OCI-M1 (cell line): ENCODE measurements at regions not wholly inside any gene's neighbourhood (a gene's known extent, or its start where the extent isn't known, plus 50 kb on each side); places are given as distances from the start of the nearest gene placed in this dataset.
"Not testable (repeated sequence)": the region's sequence is repeated elsewhere in the genome, so short reads cannot be mapped to it uniquely, and the experiment has no call there.

ENCODE experiments used
- DNase-seq: peaks from one replicate; lab custom pipeline; 2025; lab: John Stamatoyannopoulos, UW

DNA sequence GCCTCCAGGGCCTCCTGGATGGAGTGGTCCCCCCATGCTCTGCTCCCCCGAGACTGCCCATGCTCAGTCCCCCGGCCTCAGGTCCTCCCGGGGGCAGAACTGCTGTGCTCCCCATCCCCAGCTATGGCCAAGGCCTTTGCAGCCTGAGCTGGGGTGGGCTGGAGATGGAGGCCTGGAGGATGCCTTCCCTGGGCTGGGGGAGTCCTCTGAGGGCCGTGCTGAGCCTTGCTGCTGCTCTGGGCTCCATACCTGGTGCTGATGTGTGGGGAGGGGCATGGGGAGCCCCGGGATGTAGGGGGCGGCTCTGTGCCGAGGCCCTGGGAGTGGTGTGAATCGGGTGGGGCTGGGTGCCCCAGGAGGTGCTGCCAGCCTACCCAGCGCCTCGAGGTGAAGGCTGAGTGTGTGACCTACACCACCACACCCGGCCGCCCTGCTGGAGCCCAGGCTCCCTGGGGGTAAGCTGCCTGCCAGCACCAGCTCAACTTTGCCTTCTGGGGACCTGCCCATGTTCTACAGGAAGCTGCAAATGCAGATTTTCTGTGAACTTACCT lies 109.5 kb downstream of the UNCX start:
- no peak for DNase-seq

GRCh38 chr7:1343551-1343950 lies 110.9 kb downstream of the UNCX start:
- DNase-seq, result no peak

GRCh38 chr7:1344421-1344820 lies 111.7 kb downstream of the UNCX start:
- no peak for DNase-seq

GRCh38 chr7:1344981-1345701 lies 112.5 kb downstream of the UNCX start:
- no peak for DNase-seq

- no peak for DNase-seq
Measured at GRCh38 chr7:1345796-1346755, 113.2 kb downstream of the MICALL2 start.

- DNase-seq, result no peak
Measured at GRCh38 chr7:1346851-1347250, 112.4 kb downstream of the MICALL2 start.

DNA sequence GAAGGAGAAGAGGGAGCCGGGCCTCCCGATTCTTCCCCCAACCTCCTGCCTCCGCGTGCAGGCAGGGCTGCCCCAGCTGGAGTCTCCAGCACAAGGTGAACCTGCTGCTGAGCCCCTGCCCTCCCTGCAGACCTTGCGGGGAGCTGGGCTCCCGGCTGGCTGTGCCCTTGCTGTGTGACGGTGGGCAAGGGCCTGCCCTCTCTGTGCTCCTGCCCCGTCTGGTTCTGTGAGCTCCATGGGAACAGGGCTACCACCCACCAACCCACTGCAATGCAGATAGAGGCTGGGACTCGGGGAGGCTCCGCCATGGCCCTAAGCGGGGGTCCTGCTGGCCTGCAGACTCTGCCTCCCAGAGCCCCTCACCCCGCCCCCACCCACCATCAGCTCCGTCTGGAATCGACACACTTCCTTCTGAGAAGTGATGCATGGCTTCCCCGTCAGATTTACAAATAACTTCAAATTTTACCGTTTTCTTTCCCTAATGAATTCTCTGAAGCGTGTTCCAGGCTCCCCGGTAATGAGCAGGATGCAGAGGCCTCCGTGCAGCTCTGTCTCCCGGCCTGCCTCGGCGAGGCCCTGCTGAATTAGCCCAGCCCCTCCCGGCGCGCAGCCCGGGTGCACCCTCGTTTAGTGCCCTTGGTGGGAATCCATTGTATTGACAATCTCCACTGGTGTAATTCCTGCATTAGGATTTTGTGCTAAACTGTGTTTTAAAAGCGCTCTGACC lies 111.0 kb downstream of the MICALL2 start:
- no peak for DNase-seq

- no peak for DNase-seq
Measured at GRCh38 chr7:1348823-1349335, 110.4 kb downstream of the MICALL2 start.

DNA sequence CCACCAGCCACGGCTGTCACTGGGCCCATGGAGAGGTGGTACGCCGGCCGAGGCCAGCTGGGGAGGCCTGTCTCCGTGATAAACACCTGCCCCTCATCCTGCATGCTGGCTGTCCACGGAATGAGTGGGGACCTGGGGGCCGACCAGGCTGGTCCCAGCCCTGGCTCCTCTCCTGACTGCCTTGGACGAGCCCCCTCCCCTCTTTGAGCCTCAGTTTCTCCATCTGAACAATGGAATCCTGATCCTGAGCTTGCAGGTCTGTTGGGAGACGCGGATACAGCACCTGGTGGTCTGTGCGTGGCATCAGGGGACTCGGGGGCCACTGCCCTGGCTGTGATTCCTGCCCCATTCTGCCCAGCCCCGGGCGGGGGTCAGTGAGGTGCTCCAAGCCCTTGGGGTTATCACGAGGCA lies 109.9 kb downstream of the MICALL2 start:
- no peak for DNase-seq

DNA sequence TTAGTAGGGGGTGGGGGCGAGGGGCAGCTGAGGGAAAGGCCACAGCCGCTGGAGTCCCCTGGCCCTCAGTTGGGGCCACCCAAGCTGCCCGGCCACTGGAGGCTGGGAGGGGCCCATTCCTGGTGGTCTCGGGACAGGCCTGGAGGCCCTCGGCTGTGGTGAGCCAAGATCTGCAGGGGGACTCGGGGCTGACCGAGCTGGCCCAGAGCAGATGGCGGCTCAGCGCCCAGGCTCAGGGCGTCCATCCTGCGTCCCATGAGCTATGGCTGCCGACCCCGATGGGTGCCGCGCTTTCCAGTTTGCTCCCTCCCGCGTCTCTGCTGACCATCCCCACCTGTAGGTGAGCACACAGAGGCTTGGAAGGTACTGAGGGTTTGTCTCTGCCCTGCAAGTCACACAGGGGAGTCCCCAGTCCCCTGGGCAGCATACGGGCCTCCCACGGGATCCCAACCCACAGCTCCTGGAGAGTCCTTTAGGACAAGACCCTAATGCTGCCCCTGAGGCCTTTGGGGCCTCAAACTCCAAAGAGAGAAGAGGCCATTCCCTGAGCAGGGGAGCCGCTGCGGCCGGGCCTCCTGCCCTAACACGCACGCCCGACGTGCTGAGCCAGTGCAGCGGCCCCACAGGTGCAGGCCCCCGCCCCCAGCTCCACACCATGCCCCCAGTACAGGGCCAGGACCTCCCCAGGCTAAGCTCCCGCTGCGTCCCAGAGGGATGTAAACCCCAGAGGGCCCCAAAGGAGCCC lies 107.2 kb downstream of the MICALL2 start:
- DNase-seq, result no peak

DNA sequence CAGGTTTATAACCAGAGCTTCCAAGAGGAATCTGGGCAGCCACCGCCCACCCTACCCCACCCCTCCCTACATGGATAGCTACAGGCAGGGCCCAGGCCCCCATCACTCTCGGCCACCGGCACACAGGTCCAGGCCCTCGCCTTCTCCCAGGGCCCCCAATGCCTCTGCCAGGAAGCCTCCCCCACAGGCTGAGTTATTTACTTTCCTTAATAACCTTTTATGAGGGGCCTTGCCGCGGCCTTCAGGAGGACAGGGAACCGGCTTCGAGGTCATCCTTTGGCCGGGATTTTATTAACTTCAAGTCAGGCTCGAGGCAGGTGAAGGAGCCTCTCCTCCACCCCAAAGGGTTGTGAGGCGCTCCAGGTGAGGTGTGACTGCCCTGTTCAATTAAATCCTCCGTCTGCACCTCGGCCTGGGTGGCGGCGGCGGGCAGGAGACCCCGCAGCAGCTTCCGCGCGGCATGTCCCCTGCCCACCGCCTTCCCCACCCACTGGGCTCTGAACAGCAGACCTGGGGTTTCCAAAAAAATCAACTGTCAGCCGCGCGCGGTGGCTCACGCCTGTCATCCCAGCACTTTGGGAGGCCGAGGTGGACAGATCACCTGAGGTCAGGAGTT lies 106.5 kb downstream of the MICALL2 start:
- DNase-seq, result no peak

DNA sequence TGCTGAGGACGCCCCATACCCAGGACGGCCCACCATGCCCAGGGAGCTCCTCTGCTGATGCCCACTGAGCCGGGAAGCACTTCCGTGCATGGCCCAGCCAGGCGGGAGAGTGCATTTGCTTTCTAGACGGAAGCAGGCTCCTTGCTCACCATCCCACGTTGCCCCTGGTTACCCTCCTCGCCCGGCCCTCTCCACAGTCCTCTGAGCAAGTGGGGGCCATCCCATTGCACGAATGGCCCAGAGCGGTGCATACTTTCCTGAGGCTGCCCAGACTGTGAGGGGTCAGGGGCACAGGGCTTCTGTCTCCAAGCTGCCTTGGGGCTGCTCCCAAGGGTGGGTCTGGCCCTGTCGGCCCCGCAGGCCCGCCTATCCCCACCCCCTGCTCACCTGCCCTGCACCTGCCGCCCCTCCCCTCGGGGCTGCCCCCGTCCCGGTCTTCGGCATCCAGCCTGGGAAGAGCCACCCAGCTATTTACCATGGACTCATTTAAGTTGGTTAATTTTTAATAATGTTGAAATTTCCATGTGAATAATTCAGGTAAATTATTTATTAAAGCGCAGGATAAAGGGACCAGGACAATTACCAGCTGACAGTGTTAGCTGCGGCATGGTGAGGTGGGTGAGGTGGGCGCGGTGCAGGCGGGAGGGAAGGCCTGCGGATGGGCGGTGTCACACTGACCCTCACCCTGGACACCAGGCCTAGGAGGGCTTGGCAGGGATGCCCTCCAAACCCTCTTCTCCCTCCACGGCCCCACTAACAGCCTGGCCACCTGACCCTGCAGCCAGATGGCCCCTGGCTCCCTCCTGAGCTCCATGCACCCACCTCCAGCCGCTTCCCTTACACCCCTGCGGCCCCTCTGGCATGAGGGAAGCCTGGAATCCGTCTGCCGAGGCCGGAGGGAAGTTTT lies 104.4 kb downstream of the MICALL2 start:
- no peak for DNase-seq

- no peak for DNase-seq
Measured at GRCh38 chr7:1355568-1356340, 103.5 kb downstream of the MICALL2 start.

DNA sequence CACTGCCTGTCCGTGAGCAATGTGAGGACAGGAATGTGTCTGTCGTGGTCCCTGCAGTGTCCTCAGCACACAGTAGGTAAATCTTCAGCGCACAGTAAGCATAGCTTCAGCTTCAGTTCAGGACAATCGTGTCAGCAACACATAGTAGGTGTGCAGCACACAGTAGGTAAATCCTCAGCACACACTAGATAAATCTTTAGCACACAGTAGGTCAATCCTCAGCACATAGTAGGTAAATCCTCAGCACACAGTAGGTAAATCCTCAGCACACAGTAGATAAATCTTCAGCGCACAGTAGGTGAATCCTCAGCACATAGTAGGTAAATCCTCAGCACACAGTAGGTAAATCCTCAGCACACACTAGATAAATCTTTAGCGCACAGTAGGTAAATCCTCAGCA lies 102.4 kb downstream of the MICALL2 start:
- not testable (repeated sequence) for DNase-seq

GRCh38 chr7:1357260-1357600 lies 102.0 kb downstream of the MICALL2 start:
- DNase-seq, result not testable (repeated sequence)

- peak; percentile 1 for DNase-seq
Measured at GRCh38 chr7:1357601-1358271, 101.5 kb downstream of the MICALL2 start.

DNA sequence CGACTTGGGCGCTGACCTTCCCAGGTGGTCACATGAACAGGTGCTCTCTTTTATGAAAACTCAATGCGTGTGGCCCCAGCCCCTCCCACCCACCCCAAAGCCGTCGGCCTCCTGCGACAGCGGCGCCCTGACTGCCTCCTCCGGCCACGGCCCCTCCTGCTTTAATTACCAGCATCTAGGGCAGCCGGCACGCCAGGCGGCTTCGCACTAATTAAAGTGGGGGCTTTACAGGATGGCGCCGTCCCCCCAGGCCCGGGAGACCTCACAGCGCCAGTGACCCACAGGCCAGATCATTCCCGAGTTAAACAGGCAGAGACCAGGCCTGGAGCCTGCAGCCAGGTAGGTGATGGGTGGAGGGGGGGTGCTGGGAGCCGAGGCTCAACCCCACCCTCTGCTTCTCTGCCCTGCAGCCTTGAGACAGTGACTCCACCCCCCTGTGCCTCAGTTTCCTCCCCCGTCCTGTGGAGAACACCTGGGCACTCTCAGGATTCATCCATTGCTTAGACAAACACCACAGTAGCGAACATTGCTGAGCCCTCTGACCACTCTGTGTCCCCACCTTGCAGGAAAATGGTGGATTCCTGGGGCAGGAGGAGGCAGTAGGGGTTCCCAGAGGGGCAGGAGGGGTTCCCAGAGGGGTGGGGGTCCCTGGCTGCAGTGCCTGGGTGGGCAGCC lies 100.8 kb downstream of the MICALL2 start:
- no peak for DNase-seq

DNA sequence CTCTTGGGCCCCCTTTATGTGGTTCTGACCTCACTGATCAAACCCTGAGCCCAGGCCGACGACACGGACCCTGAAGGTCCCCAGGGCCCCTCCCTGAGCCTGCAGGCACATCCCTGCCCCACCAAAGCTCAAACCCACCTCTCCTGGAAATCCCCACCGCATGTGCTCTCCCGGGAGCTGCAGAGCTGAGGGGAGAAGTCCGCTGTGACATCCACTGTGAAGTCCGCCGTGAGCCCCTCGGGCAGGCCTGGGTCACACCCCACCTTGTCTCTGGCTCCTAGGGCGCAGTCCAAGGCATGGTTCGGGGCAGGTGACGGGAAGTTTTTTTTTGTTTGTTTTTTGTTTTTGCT lies 100.2 kb downstream of the MICALL2 start:
- DNase-seq, result no peak
